Astrocyte (in vitro differentiated cells and primary cell): ENCODE measurements at regions not wholly inside any gene's neighbourhood (a gene's known extent, or its start where the extent isn't known, plus 50 kb on each side); places are given as distances from the start of the nearest gene placed in this dataset.
"Not testable (repeated sequence)": the region's sequence is repeated elsewhere in the genome, so short reads cannot be mapped to it uniquely, and the experiment has no call there.

ENCODE experiments used
- EZH2 ChIP-seq: IDR thresholded peaks from 2 replicates; pipeline ENCODE4 v1.6.1; 2012; ENCODE audit warnings: mild to moderate bottlenecking, low read length, inconsistent platforms; ENCODE audit not compliant: insufficient read depth
- TF ChIP-seq, protein P1 (sequence below): IDR thresholded peaks from 2 replicates; pipeline ENCODE4 v1.5.1; 2011; ENCODE audit warnings: low read depth, mild to moderate bottlenecking, inconsistent platforms, low read length, moderate library complexity; ENCODE audit not compliant: insufficient read depth

GRCh38 chrX:92430574-92430973, 651.4 kb downstream of the PCDH11X start:
- TF ChIP-seq, protein P1, sequence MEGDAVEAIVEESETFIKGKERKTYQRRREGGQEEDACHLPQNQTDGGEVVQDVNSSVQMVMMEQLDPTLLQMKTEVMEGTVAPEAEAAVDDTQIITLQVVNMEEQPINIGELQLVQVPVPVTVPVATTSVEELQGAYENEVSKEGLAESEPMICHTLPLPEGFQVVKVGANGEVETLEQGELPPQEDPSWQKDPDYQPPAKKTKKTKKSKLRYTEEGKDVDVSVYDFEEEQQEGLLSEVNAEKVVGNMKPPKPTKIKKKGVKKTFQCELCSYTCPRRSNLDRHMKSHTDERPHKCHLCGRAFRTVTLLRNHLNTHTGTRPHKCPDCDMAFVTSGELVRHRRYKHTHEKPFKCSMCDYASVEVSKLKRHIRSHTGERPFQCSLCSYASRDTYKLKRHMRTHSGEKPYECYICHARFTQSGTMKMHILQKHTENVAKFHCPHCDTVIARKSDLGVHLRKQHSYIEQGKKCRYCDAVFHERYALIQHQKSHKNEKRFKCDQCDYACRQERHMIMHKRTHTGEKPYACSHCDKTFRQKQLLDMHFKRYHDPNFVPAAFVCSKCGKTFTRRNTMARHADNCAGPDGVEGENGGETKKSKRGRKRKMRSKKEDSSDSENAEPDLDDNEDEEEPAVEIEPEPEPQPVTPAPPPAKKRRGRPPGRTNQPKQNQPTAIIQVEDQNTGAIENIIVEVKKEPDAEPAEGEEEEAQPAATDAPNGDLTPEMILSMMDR = not testable (repeated sequence)
- TF ChIP-seq EZH2 = not testable (repeated sequence)
